GM18511 (cell line): ENCODE measurements at regions not wholly inside any gene's neighbourhood (a gene's known extent, or its start where the extent isn't known, plus 50 kb on each side); places are given as distances from the start of the nearest gene placed in this dataset.

ENCODE experiments used
- ATAC-seq: cut with Tn5 transposase; IDR thresholded peaks from one replicate; pipeline ENCODE4 v1.9.1; 2021; ENCODE audit warnings: mild to moderate bottlenecking, moderate library complexity; ENCODE audit not compliant: unreplicated experiment

GRCh38 chr2:156695020-156695419 lies 258.8 kb downstream of the GPD2 start:
- ATAC-seq, result no peak

GRCh38 chr2:156695595-156695994 lies 259.4 kb downstream of the GPD2 start:
- ATAC-seq, result no peak

- ATAC-seq, result no peak
Observed at GRCh38 chr2:156697906-156698305, 261.7 kb downstream of the GPD2 start.

DNA sequence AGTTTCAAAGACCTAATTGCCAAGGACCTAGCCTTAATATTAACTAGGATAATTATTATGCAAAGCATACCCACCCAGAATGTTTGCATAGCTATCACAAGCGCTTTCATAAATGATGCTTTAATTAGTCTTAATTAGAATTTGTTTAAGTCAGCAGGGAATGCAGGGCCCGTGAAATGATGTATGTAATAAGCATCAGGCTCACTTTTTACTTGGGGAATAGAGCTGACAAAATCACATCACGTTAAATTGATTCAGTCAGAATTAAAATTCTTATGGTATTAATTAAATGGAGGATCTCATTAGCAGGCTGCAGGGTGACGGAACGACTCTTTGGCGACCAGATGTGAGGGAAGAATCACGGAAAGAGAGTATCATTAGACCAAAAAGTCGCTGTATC lies 264.5 kb downstream of the GPD2 start:
- no peak for ATAC-seq

- ATAC-seq, result no peak
Observed at GRCh38 chr2:156702541-156702940, 266.4 kb downstream of the GPD2 start.

DNA sequence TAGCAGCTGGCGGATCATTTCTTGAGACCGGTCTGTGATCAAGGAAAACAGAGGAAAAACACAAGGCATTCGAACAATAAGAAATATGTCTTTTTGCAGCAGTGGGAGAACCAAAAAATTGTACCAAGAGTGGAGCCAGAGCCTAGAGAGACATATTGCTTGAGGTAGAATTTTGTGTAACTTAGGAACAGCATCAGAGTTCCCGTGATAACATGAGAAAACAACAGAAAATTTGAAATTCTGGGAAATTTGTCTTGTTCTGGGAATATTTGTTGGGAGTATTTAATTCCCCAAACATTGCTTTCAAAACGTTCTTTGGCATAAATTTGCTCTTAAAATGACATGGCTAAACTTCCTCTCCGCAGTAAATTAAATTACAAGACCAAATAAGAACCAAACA lies 267.5 kb downstream of the GPD2 start:
- ATAC-seq, result no peak

GRCh38 chr2:156704132-156704531 lies 268.0 kb downstream of the GPD2 start:
- no peak for ATAC-seq

GRCh38 chr2:156704617-156705016 lies 268.4 kb downstream of the GPD2 start:
- no peak for ATAC-seq

DNA sequence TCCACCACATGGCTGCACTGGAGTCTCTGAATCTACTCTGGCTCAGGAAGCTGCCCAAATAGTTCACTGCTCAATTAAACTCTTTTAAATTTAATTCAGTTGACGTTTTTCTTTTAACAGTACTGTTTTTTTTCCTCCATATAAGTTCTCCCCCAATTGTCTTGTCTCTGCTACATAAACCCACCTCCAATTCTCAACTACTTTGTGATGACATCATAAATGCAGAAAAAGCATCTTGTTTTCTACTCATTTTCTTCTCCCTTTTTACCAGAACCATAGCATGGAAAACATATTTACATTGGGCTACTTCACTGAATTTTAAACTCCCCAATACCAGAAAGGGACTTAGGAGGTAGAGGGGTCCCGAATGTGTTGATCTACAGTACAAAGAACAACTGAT lies 270.4 kb downstream of the GPD2 start:
- no peak for ATAC-seq

GRCh38 chr2:156708051-156708450 lies 271.9 kb downstream of the GPD2 start:
- ATAC-seq, result no peak

DNA sequence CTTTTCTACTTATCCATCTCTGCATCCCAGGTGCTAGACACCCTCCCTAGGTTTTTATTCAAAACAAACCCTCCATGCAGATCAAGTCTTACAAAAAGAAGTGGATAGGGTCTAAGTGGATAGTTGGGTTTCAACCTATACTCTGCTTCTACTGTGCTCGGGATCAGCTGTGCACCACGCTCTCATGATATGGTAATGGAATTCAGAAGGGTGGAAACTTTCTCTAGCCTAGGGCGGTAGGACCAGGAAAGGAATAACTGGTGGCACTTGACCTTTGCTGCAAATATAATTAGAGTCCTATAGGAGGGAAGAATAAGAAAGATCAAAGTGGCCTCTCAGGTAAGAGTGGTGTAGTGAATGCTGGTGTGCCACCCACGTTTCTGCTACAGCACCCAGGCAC lies 272.9 kb downstream of the GPD2 start:
- ATAC-seq, result no peak

GRCh38 chr2:156719036-156719435 lies 282.9 kb downstream of the GPD2 start:
- ATAC-seq, result no peak

DNA sequence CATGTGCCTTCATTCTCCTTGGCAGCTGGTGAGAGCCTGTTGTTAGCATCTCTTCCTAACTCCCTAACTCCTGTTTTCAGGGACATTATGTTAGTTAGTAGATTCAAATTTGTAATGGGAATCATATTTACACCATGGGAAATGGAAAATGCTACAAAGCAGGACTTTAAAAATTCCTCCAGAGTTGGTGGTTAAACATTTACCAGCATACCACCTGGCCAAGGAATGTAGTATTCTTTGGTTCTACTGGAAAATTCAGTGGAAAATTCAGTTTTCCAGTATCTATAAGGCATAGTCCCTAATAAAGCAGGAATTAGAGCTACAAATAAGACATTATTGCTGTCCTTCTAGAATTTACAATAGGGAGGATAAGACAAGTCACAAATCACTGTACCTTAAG lies 291.7 kb downstream of the GPD2 start:
- no peak for ATAC-seq

DNA sequence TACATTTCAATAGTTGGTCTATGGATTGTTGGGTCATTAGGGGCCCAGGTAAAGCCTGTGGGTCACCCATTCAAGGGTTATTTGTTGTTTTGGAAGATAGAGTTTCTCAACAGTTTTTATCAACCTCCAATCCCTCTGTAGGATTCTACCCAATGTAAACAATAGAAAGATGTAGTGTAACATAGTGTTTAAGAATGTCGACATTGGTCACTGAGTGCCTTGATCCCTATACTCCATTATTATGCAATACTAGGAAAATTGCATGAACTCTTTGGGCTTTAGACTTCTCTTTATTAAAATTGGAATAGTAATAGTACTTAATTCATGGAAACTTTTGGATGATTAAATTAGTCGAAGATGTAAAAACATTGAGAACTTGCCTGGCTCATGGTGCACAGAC lies 292.1 kb downstream of the GPD2 start:
- ATAC-seq, result no peak

DNA sequence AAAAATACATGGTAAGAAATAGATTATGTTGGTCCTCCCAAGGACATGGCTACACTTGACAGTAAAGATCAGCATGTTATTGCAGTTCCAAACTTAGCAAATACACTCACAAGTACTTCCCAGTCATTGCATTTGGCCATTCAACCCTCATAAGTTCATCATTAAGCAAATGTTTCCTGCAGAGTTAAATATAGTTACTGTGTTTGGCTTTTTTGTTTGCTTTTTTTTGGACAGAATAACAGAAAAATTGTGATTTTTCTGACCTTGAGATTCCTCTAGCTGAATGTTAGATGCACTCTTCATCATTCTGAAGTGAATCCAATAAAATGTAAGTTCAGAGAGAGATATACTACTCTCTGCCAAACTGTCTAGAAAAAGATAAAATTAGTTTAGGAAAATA lies 295.3 kb downstream of the GPD2 start:
- no peak for ATAC-seq

- no peak for ATAC-seq
Observed at GRCh38 chr2:156736950-156737349, 300.8 kb downstream of the GPD2 start.

DNA sequence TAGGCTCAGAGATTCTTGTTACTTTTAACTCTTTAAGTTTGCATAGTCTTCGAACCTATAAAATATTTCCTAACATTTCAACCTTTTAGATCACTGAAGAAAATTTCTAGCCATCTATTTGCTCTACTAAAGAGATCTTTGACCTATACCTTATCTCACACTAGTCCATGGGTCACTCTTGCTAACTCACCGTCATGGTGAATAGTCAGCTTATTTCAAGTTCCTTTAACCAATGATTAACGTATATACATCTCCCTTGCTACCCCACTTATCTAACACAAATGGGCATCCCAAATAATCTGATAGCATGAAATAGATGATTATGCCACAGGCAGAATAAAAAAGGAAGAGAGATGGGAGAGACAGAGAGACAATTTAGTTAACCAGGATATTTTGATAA lies 303.1 kb downstream of the GPD2 start:
- ATAC-seq, result no peak

- no peak for ATAC-seq
Observed at GRCh38 chr2:156745619-156746018, 309.4 kb downstream of the GPD2 start.

- no peak for ATAC-seq
Observed at GRCh38 chr2:156748221-156748620, 312.0 kb downstream of the GPD2 start.

DNA sequence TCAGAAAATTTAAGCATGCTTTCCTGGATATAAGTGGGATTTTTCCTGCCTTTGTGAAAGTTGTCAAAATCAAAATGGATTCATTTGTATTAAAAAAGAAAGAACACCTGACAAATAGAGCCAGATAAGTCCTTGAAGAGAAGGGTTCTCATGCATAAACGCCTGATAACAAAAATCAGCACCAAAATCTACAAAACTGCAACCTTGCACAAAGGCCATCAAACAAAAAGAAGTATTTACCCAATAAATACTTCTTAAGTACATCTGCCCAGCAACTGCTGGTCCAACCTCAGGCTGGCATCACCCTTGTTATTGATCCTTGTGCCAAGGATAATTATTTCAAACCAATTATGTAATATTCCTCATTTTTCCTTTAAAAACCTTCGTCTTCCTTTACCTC lies 315.9 kb downstream of the GPD2 start:
- no peak for ATAC-seq

DNA sequence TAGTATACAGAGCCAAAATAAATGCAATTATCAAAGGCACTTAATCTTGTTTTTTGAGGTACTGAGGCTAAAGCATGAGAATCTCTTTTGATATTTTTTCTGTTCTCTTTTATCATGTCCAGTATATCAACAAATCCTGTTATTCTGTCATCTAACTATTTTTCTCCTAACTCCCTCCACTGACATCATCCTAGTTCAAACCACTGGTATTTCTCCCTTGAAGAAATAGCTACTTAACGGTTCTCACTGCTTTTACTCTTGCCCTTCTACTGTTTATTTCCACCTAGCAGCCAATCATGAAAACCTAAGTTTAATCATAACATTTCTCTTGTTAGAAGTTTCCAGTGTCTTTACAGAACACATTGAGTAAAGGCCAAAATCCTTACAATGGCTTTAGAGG lies 317.6 kb downstream of the GPD2 start:
- ATAC-seq, result no peak

DNA sequence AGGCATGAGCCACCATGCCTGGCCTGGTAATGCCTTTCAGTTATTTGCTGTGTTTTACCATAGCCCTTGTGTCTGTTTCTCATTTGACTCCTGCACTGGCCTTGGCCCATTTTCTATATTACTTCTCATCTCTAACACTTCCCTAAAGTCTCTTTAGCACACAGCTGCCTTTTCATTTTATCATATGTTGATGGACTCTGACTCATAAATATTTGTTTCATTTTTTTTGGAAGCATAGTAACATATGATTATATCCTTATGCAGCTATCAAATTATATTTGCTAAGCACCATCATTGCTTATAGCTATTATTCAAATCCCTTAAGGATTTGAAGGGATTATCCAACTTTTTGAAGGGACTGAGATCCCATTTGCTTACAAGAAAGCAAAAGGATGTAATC lies 320.3 kb downstream of the GPD2 start:
- no peak for ATAC-seq

DNA sequence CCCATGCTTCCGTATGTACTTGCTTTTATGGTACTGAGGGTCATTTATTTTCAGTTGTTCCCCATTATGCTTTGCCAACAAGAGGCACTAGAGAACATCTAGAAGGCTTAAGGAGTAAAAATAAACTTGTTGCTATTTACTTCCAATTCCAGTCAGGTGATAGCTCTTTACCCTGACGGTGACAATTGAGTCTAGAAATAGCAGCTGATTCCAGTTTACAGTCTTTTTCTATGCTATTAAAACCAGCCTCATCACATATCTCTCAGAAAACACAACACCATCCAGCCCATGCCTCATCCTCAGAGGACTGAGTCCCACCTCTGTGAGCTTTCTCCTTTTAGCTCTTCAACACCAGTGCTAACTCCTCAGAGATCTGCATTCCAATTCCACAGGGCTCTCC lies 327.0 kb downstream of the GPD2 start:
- ATAC-seq, result no peak

- no peak for ATAC-seq
Observed at GRCh38 chr2:156765043-156765442, 328.9 kb downstream of the GPD2 start.
